ENCODE measurements at regions not wholly inside any gene's neighbourhood (a gene's known extent, or its start where the extent isn't known, plus 50 kb on each side); places are given as distances from the start of the nearest gene placed in this dataset.

DNA sequence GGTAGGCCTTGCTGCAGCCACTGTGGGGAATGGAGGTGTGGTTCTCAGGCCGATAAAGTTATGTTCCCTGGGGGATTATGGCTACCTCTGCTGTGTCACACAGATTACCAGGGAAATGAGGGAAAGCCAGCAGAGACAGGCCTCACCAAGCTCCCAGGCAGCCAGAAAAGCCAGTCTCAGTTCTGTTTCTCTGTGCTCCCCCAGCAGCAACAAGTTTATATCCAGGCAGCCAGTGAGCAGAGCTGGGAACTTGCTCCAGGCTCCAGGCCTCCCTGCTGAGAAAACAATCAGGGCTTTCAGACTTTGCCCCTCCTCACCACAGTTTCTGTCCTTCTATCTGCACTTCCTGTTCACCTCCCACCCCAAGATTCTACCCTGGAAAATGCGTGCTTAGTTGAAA, 596.6 kb upstream of the GYPC start:
- TF ChIP-seq EZH2 (IDR thresholded peaks at IDR 0.05; ENCODE audit: borderline replicate concordance, insufficient read depth, low read depth, low read length, poor library complexity, severe bottlenecking), result no peak
- TF ChIP-seq, protein P1, sequence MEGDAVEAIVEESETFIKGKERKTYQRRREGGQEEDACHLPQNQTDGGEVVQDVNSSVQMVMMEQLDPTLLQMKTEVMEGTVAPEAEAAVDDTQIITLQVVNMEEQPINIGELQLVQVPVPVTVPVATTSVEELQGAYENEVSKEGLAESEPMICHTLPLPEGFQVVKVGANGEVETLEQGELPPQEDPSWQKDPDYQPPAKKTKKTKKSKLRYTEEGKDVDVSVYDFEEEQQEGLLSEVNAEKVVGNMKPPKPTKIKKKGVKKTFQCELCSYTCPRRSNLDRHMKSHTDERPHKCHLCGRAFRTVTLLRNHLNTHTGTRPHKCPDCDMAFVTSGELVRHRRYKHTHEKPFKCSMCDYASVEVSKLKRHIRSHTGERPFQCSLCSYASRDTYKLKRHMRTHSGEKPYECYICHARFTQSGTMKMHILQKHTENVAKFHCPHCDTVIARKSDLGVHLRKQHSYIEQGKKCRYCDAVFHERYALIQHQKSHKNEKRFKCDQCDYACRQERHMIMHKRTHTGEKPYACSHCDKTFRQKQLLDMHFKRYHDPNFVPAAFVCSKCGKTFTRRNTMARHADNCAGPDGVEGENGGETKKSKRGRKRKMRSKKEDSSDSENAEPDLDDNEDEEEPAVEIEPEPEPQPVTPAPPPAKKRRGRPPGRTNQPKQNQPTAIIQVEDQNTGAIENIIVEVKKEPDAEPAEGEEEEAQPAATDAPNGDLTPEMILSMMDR (IDR thresholded peaks at IDR 0.05), result no peak
- H3K4me1 ChIP-seq (ENCODE audit: control insufficient read depth in 2 of 2, insufficient read depth in 2 of 2, low read length in 2 of 2), result no peaks in the 10 kb centered on the region
- Mint-ChIP-seq H3K4me3 (no peak overlapping the region), H3K9me3 (ENCODE audit: insufficient read depth) (peaks cover 18% of the 10 kb centered on the region), H3K27ac (no peak overlapping the region), H3K4me1 (no peaks in the 10 kb centered on the region), H3K27me3 (no peaks in the 10 kb centered on the region)
- CTCF ChIA-PET, result no interaction called here
- POLR2A ChIA-PET, result no interaction called here
- H3K27ac ChIP-seq (ENCODE audit: low read length in 2 of 2), result no peak overlapping the region
- no peak overlapping the region for H2AFZ ChIP-seq (ENCODE audit: insufficient read depth, low read depth, low read length, poor library complexity, severe bottlenecking)
- H3K9me3 ChIP-seq (ENCODE audit: control extremely low read depth in 1 of 3, control insufficient read depth in 2 of 3, insufficient read depth in 1 of 3, low read length in 2 of 3), result peaks cover 6 to 9% (median 6%) of the 10 kb centered on the region in 3 donors
- no peaks in the 10 kb centered on the region for H3K27me3 ChIP-seq (replicated peaks in 1 of 4; ENCODE audit: control extremely low read depth in 1 of 4, control insufficient read depth in 3 of 4, insufficient read depth in 4 of 4, low read length in 3 of 4)
- intact Hi-C loops (cut with micrococcal nuclease), result no loop called here
- ATAC-seq (ENCODE audit: low read depth) (no peak), DNase-seq (no peak)
- H3K79me2 ChIP-seq (ENCODE audit: control insufficient read depth, insufficient read depth, low read length), result no peaks in the 10 kb centered on the region
- WGBS (ENCODE audit: insufficient coverage), result 70% methylated on average over 2 of the region's 2 CpGs
- no peak overlapping the region for H3K9ac ChIP-seq (ENCODE audit: low read length)
- H3K36me3 ChIP-seq (replicated peaks in 1 of 2; ENCODE audit: control extremely low read depth in 1 of 2, control insufficient read depth in 1 of 2, extremely low read depth in 1 of 2, insufficient read depth in 2 of 2, low read length in 1 of 2), result no peaks in the 10 kb centered on the region
- H3K4me2 ChIP-seq (replicated peaks; ENCODE audit: low read depth, low read length, poor library complexity, severe bottlenecking), result no peak overlapping the region
- no peak overlapping the region for H3K4me3 ChIP-seq (ENCODE audit: control extremely low read depth in 1 of 5, extremely low read depth in 1 of 5, insufficient read depth in 1 of 5, low read depth in 2 of 5, low read length in 4 of 5)
- H4K20me1 ChIP-seq (ENCODE audit: control insufficient read depth, insufficient read depth, low read length, poor library complexity, severe bottlenecking), result no peaks in the 10 kb centered on the region

DNA sequence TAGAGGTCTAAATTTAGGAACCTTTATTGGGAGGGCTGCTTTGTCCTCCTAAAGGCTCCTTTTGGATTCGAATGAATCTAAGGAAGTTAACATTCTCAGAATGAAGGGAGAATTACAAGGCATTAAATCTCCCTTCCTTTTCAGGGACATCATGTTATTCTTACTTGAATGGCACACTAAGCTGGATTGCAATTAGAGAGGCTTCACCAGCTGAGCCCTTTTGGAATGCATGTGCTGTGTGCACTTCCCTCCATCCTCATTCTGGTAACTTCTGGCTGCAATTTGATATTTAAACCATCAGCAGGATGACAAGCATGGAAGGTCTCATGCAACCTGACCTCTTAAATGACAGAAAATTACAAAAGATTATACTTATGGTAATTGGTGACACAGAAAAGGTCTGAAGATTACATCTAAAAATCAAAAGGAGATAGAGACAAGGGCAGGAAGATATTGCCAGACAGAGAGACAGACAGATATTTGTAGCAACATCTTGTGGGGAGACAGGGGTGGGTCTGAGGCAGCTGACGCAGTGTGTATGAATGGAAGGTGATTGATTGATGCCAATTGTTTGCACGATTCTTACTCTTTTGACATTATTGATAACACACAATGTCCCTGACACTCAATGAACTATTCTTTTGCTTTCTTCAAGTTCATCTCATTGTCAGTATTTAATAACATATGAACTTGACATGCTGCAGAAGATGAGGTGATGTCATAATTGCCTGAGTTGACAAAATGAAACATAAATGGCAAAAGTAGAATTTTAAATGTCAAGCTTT, 570.8 kb upstream of the GYPC start:
- intact Hi-C loops (cut with micrococcal nuclease), result no loop called here
- Histone ChIP-seq H2AFZ (ENCODE audit: insufficient read depth, low read depth, low read length, poor library complexity, severe bottlenecking) (no peak overlapping the region), H3K27ac (ENCODE audit: low read length in 2 of 2) (no peak overlapping the region), H3K27me3 (replicated peaks in 1 of 4; ENCODE audit: control extremely low read depth in 1 of 4, control insufficient read depth in 3 of 4, insufficient read depth in 4 of 4, low read length in 3 of 4) (no peaks in the 10 kb centered on the region), H3K79me2 (ENCODE audit: control insufficient read depth, insufficient read depth, low read length) (no peaks in the 10 kb centered on the region), H3K4me1 (ENCODE audit: control insufficient read depth in 2 of 2, insufficient read depth in 2 of 2, low read length in 2 of 2) (no peaks in the 10 kb centered on the region), H3K4me2 (replicated peaks; ENCODE audit: low read depth, low read length, poor library complexity, severe bottlenecking) (no peak overlapping the region), H3K9me3 (ENCODE audit: control extremely low read depth in 1 of 3, control insufficient read depth in 2 of 3, insufficient read depth in 1 of 3, low read length in 2 of 3) (peaks cover 0 to 1% (median 0%) of the 10 kb centered on the region in 3 donors), H3K4me3 (ENCODE audit: control extremely low read depth in 1 of 5, extremely low read depth in 1 of 5, insufficient read depth in 1 of 5, low read depth in 2 of 5, low read length in 4 of 5) (no peak overlapping the region), H3K9ac (ENCODE audit: low read length) (no peak overlapping the region), H3K36me3 (replicated peaks in 1 of 2; ENCODE audit: control extremely low read depth in 1 of 2, control insufficient read depth in 1 of 2, extremely low read depth in 1 of 2, insufficient read depth in 2 of 2, low read length in 1 of 2) (no peaks in the 10 kb centered on the region), H4K20me1 (ENCODE audit: control insufficient read depth, insufficient read depth, low read length, poor library complexity, severe bottlenecking) (no peaks in the 10 kb centered on the region)
- Mint-ChIP-seq H3K27me3 (no peaks in the 10 kb centered on the region), H3K27ac (no peak overlapping the region), H3K4me1 (no peaks in the 10 kb centered on the region), H3K4me3 (no peak overlapping the region), H3K9me3 (ENCODE audit: insufficient read depth) (peaks cover 2% of the 10 kb centered on the region)
- ChIA-PET CTCF (no interaction called here), POLR2A (no interaction called here)
- TF ChIP-seq, protein P1 (IDR thresholded peaks at IDR 0.05), result no peak
- TF ChIP-seq EZH2 (IDR thresholded peaks at IDR 0.05; ENCODE audit: borderline replicate concordance, insufficient read depth, low read depth, low read length, poor library complexity, severe bottlenecking), result no peak
- WGBS (ENCODE audit: insufficient coverage), result no CpG with 5 or more reads among the region's 3 CpGs
- DNase-seq (no peak), ATAC-seq (ENCODE audit: low read depth) (no peak)
